GM04503 (cell line): ENCODE measurements at regions not wholly inside any gene's neighbourhood (a gene's known extent, or its start where the extent isn't known, plus 50 kb on each side); places are given as distances from the start of the nearest gene placed in this dataset.

ENCODE experiments used
- DNase-seq: peaks from one replicate; pipeline ENCODE4 v3.0.0-alpha.2; 2012; ENCODE audit warnings: low read depth

GRCh38 chr3:20905210-20905805, 719.3 kb upstream of the SGO1 start:
- no peak for DNase-seq

- DNase-seq, result no peak
These were observed 718.7 kb upstream of the SGO1 start for GRCh38 chr3:20904671-20905070.

GRCh38 chr3:20898962-20899361, 713.0 kb upstream of the SGO1 start:
- no peak for DNase-seq

- DNase-seq, result no peak
These were observed 704.1 kb upstream of the SGO1 start for GRCh38 chr3:20890111-20890519.

- DNase-seq, result no peak
These were observed 692.7 kb upstream of the SGO1 start for GRCh38 chr3:20878691-20879090.

- no peak for DNase-seq
These were observed 687.2 kb upstream of the SGO1 start for GRCh38 chr3:20873235-20873634.

- DNase-seq, result no peak
These were observed 684.3 kb upstream of the SGO1 start for GRCh38 chr3:20870106-20870899.

GRCh38 chr3:20865803-20866202, 679.8 kb upstream of the SGO1 start:
- DNase-seq, result no peak

GRCh38 chr3:20861454-20861853, 675.4 kb upstream of the SGO1 start:
- DNase-seq, result no peak

GRCh38 chr3:20857636-20858035, 671.6 kb upstream of the SGO1 start:
- peak; percentile 49 for DNase-seq

- DNase-seq, result no peak
These were observed 667.9 kb upstream of the SGO1 start for GRCh38 chr3:20853890-20854289.

GRCh38 chr3:20852712-20853111, 666.7 kb upstream of the SGO1 start:
- DNase-seq, result no peak

- DNase-seq, result no peak
These were observed 664.0 kb upstream of the SGO1 start for GRCh38 chr3:20849975-20850374.

- DNase-seq, result no peak
These were observed 660.8 kb upstream of the SGO1 start for GRCh38 chr3:20846832-20847231.

GRCh38 chr3:20846066-20846465, 660.1 kb upstream of the SGO1 start:
- DNase-seq, result no peak

- DNase-seq, result no peak
These were observed 658.8 kb upstream of the SGO1 start for GRCh38 chr3:20844851-20845250.

- no peak for DNase-seq
These were observed 656.8 kb upstream of the SGO1 start for GRCh38 chr3:20842594-20843436.

GRCh38 chr3:20842002-20842401, 656.0 kb upstream of the SGO1 start:
- DNase-seq, result no peak

- no peak for DNase-seq
These were observed 651.8 kb upstream of the SGO1 start for GRCh38 chr3:20837676-20838302.

- no peak for DNase-seq
These were observed 650.8 kb upstream of the SGO1 start for GRCh38 chr3:20836801-20837200.

- no peak for DNase-seq
These were observed 647.0 kb upstream of the SGO1 start for GRCh38 chr3:20832963-20833362.

- DNase-seq, result no peak
These were observed 636.2 kb upstream of the SGO1 start for GRCh38 chr3:20822251-20822650.
